SIG-M5 treated with dmso at 0.1 percent for 504 hours (cell line): ENCODE measurements at regions not wholly inside any gene's neighbourhood (a gene's known extent, or its start where the extent isn't known, plus 50 kb on each side); places are given as distances from the start of the nearest gene placed in this dataset.
A peak's percentile ranks its signal among the peaks of the same experiment; 100 is the strongest.
"Not testable (repeated sequence)": the region's sequence is repeated elsewhere in the genome, so short reads cannot be mapped to it uniquely, and the experiment has no call there.

Source experiments
- DNase-seq: peaks from one replicate; lab custom pipeline; 2025; ENCODE audit not compliant: unreplicated experiment; lab: John Stamatoyannopoulos, UW

GRCh38 chr5:60546207-60546606 is 153.8 kb downstream of the DEPDC1B start:
- DNase-seq, result no peak

DNA sequence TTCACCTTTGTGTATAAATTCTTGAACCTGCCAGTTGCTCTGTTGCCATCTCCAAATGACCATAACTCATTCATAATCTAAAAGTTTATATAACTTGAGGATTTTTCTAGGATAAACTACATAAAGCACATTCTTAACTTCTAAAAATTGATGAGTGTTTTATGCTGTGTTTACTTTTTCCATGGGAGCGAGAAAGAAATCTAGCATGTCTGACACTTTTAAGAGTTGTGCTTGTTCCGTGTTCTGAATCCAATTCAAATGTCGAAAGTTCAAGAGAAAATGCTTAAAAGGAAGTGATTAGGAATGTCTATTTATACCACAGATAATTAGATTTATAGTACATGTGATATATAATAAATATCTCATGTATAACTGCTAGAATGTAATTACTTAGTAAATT is 154.4 kb downstream of the DEPDC1B start:
- DNase-seq, result no peak

GRCh38 chr5:60544142-60544541 is 155.8 kb downstream of the DEPDC1B start:
- DNase-seq, result no peak

DNA sequence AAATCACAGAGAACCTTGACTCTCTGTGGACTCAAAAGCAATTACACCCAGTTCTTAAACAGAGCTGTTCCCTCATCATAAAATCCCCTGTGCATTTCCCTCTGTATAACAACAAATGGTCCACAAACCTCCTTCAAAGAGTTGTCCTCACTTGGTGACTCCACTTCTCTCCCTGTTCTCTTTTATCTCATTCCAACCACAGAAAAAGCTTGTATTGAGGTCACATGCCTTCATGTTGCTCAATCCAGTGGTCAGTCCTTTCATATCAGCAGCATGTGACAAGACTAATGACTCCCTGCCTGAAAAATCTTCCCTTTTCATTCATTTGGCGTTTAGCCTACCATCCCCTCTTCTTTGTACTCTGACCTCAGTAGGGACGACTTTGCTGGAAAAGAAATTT is 158.0 kb downstream of the DEPDC1B start:
- peak; percentile 8 for DNase-seq

GRCh38 chr5:60540856-60541805 is 158.8 kb downstream of the DEPDC1B start:
- no peak for DNase-seq

GRCh38 chr5:60538955-60539866 is 160.8 kb downstream of the DEPDC1B start:
- no peak for DNase-seq

DNA sequence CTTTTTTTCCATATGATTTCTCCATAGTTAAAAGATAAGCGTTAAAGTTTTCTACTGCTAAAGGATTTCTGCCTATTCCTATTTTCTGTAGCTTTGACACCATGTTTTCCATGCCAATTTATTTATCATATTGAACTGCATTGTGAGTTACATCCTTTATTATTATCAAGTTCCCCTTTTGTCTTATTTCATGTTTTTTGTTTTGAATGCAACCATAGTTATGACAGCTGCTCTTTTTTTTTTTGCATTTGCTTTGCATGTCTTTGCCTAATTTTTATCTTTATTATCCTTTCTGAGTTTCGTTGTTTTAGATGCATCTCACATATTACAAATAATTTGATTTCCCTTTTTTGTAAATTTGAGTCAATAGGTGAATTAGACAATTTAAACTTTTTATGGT is 161.5 kb downstream of the DEPDC1B start:
- DNase-seq, result no peak

DNA sequence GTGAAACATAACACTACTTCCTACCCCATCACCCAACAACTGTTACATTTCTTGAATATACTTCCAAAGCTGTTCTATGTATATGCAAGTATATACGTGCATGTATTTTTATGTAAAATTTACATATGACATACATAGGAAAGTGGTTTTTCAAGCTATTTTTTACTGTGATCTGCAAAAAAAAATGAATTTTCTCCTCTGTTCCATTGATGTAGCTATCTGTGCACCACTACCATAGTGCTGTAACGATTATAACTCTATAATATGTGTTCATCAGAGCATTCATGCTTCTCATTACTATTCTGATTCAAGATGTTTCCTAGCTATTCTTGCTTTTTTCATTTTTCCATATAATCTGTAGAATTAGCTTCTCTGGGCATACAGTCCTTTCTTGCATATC is 164.0 kb downstream of the DEPDC1B start:
- no peak for DNase-seq

GRCh38 chr5:60535198-60535597 is 164.8 kb downstream of the DEPDC1B start:
- no peak for DNase-seq

DNA sequence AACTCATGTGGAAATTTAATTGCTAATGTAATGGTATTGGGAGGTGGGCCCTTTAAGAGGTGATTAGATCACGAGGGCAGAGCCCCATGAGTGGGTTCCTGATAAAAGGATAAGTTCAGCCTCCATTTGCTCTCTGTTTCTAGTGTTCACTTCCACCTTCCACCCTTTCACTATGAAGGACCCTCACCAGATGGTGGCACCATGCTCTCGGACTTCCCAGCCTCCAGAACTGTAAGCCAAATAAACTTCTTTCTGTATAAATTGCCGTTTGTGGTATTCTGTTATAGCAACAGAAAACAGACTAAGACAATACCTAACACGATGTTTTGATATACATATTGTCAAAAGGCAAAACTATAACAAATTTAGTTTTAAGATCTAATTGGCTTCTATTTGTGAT is 166.2 kb downstream of the DEPDC1B start:
- no peak for DNase-seq

DNA sequence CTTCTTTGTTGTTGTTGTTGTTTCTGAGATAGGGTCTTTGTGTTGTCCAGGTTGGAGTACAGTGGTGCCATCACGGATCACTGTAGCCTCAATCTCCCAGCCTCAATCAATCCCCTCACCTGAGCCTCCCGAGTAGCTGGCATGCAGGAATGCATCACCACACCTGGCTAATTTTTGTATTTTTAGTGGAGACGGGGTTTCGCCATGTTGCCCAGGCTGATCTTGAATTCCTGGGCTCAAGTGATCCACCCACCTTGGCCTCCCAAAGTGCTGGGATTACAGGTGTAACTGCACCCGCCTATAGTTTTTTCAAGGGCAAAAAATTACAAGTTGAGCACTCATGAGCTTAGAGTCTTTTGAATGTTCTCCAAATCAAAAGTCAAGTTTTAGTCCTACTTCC is 167.2 kb downstream of the DEPDC1B start:
- not testable (repeated sequence) for DNase-seq

DNA sequence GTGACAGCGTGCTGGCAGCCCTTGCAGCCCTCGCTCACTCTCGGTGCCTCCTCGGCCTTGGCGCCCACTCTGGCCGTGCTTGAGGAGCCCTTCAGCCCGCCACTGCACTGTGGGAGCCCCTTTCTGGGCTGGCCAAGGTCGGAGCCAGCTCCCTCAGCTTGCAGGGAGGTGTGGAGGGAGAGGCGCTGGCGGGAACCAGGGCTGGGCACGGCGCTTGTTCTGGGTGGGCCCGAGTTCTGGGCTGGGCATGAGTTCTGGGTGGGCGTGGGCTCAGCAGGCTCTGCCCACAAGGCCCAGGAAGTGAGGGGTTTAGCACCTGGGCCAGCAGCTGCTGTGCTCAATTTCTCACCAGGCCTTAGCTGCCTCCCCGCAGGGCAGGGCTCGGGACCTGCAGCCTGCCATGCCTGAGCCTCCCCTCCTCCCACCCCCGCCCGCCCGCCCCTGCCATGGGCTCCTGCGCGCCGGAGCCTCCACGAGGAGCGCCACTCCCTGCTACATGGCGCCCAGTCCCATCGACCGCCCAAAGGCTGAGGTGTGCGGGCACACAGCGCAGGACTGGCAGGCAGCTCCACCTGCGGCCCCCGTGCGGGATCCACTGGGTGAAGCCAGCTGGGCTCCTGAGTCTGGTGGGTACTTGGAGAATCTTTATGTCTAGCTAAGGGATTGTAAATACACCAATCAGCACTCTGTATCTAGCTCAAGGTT is 169.7 kb downstream of the DEPDC1B start:
- not testable (repeated sequence) for DNase-seq

- DNase-seq, result no peak
Measured at GRCh38 chr5:60529001-60529400, 171.0 kb downstream of the DEPDC1B start.

DNA sequence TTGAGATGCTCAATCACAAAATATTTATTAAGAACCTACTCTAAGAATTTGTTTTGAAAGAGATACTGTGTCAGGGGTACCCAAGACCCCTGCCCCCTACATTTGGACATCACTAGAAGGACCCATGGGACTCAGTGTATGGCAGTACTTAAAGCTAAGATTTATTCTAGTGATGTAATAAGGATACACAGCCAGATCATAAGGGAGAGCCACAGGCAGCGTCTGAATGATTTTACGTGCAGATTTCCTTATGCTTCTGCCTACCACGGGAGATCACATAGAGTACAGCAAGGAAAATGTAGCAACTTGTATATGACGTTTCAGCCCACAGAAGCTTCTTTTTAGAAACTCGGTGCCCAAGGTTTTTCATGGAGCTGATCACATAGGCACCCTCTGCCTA is 172.9 kb downstream of the DEPDC1B start:
- DNase-seq, result no peak

- no peak for DNase-seq
Measured at GRCh38 chr5:60526336-60526875, 173.6 kb downstream of the DEPDC1B start.

GRCh38 chr5:60522292-60522905 is 177.6 kb downstream of the DEPDC1B start:
- DNase-seq, result no peak

DNA sequence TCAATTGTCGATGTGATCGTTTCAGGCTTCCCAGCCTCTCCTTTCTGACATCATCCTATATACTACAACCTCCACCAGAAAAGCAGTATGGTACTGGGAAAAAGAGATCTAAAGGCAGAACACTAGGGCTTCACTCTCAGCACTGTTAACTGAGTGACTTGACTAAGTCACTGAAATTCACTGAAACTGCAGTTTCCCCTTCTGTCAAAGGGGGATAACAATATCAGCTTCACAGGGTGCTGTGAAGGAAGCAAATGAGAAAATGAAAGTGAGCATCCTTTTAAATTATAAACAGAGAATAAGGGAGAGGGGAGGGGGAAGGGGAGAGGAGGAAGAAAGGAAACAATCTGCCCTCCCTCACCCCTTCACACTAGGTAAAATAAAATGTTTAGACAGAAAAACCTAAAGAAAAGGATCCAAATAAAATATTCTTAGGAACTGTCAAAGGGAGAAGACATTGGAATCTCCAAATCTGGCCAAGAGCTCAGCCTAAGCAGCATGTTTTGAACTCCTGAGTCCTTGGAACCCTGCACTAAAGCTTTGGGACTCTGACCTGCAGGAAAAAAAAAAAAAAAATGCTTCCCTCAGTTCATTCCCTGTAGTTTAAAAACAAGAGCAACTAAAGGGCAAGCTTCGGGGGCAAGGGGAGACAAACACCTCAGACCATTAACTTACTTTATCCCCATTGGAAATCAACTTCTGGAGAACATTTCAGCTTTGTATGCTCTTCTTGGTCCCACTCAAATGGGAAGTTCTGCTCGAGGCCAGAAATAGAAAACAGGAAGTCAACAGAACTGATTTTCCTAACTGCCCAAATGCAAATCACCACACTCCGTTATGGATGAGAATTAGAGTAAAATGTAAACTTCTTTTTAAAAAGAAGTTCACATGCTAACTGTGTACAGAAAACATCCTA is 178.3 kb downstream of the DEPDC1B start:
- DNase-seq, result peak; percentile 2

DNA sequence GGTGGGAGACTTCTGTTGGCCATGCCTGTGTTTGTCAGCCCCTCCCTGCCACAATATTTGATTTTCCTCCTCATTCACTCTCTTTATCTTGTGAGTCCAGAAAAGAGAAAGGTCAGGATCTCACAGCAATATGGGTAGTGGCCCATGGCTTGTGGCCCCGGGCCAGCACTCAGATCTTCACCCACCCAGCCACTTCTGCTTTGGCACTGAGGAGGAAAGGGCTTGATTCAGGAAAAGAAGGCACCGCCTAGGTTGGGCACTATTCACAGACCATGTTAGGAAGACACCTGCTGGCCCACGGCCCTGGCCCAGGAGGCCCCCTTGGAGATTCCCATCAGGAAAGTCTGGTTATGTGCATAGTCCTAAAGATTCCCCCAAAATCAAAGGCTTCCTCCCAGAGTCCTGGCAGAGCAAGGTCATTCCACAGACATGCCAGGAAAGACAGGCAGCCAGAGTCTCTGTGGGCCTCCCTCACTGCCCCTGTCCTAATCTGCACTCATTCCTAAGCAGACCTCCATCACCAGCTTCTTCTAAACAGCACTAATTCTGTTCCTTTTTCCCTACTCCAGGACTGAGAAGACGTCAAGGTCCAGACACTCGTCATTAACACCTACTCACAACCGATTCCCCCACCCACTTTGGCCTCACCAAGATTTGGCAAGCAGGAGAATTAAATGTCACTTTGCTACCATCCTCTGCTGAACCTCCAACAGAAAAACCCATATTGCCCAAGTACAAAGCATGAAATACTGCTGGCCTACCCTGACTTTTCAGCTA is 179.3 kb downstream of the DEPDC1B start:
- DNase-seq, result no peak

GRCh38 chr5:60519372-60519771 is 180.6 kb downstream of the DEPDC1B start:
- DNase-seq, result no peak
